ENCODE measurements at regions not wholly inside any gene's neighbourhood (a gene's known extent, or its start where the extent isn't known, plus 50 kb on each side); places are given as distances from the start of the nearest gene placed in this dataset.

- no peak overlapping the region for H3K4me3 ChIP-seq (ENCODE audit: low read depth, low read length)
- in situ Hi-C loops (cut with HindIII; ENCODE audit: low sequenced_read_pairs): no loop called here
- TF ChIP-seq CTCF (IDR thresholded peaks at IDR 0.05; ENCODE audit: low read depth, low read length, missing control alignments): no peak
- no peak for DNase-seq (ENCODE audit: low read depth)
These were observed 503.7 kb upstream of the JARID2 start for GRCh38 chr6:14742171-14742570.

- DNase-seq (ENCODE audit: low read depth): no peak
- in situ Hi-C loops (cut with HindIII; ENCODE audit: low sequenced_read_pairs): no loop called here
- TF ChIP-seq CTCF (IDR thresholded peaks at IDR 0.05; ENCODE audit: low read depth, low read length, missing control alignments): no peak
- no peak overlapping the region for H3K4me3 ChIP-seq (ENCODE audit: low read depth, low read length)
These were observed 503.2 kb upstream of the JARID2 start for GRCh38 chr6:14742680-14743079.

GRCh38 chr6:14743144-14743473 lies 502.8 kb upstream of the JARID2 start:
- TF ChIP-seq CTCF (IDR thresholded peaks at IDR 0.05; ENCODE audit: low read depth, low read length, missing control alignments): no peak
- no peak overlapping the region for H3K4me3 ChIP-seq (ENCODE audit: low read depth, low read length)
- in situ Hi-C loops (cut with HindIII; ENCODE audit: low sequenced_read_pairs): no loop called here
- DNase-seq (ENCODE audit: low read depth): no peak

- in situ Hi-C loops (cut with HindIII; ENCODE audit: low sequenced_read_pairs): no loop called here
- no peak for TF ChIP-seq CTCF (IDR thresholded peaks at IDR 0.05; ENCODE audit: low read depth, low read length, missing control alignments)
- DNase-seq (ENCODE audit: low read depth): peak; percentile 93
- no peak overlapping the region for H3K4me3 ChIP-seq (ENCODE audit: low read depth, low read length)
These were observed 502.2 kb upstream of the JARID2 start for GRCh38 chr6:14743474-14744211.

GRCh38 chr6:14744212-14744556 lies 501.7 kb upstream of the JARID2 start:
- no peak for DNase-seq (ENCODE audit: low read depth)
- in situ Hi-C loops (cut with HindIII; ENCODE audit: low sequenced_read_pairs): no loop called here
- TF ChIP-seq CTCF (IDR thresholded peaks at IDR 0.05; ENCODE audit: low read depth, low read length, missing control alignments): no peak
- no peak overlapping the region for H3K4me3 ChIP-seq (ENCODE audit: low read depth, low read length)

GRCh38 chr6:14746139-14746837 lies 499.6 kb upstream of the JARID2 start:
- no peak overlapping the region for H3K4me3 ChIP-seq (ENCODE audit: low read depth, low read length)
- in situ Hi-C loops (cut with HindIII; ENCODE audit: low sequenced_read_pairs): no loop called here
- TF ChIP-seq CTCF (IDR thresholded peaks at IDR 0.05; ENCODE audit: low read depth, low read length, missing control alignments): no peak
- DNase-seq (ENCODE audit: low read depth): no peak

Measured in astrocyte of the cerebellum (primary cell).